Common myeloid progenitor, CD34-positive (primary cell): ENCODE measurements at regions not wholly inside any gene's neighbourhood (a gene's known extent, or its start where the extent isn't known, plus 50 kb on each side); places are given as distances from the start of the nearest gene placed in this dataset.

ENCODE experiments used
- CTCF ChIA-PET: fragments of 350-600 bp; sonication (Branson Sonifier 250); formaldehyde crosslinking; loops from one replicate; lab custom pipeline; 2021; ENCODE audit warnings: antibody characterized with exemption; lab: Charles Lee
- POLR2A ChIA-PET: fragments of 350-600 bp; sonication (Branson Sonifier 250); formaldehyde crosslinking; loops from one replicate; lab custom pipeline; 2021; ENCODE audit warnings: antibody characterized with exemption; lab: Charles Lee
- DNase-seq, 3 donors: peaks; one replicate each; pipeline versions ENCODE4 v3.0.0 to v3.0.0-alpha.2; 2013
- H3K27ac ChIP-seq, 2 experiments: 1 replicate in 1 of 2; 2 replicates in 1 of 2; pipeline ENCODE4 v1.7.0; 2013; ENCODE audit warnings: inconsistent platforms in 2 of 2, low read length in 2 of 2, mild to moderate bottlenecking in 2 of 2, low read depth in 1 of 2, moderate library complexity in 1 of 2; ENCODE audit not compliant: severe bottlenecking in 2 of 2, insufficient read depth in 1 of 2, poor library complexity in 1 of 2
- H3K27me3 ChIP-seq, 5 experiments: replicated peaks in 2 of 5; 1 replicate in 3 of 5; 2 replicates in 2 of 5; pipeline versions ENCODE4 v1.6.1 to v1.7.0; 2013; ENCODE audit warnings: low read length in 4 of 5, mild to moderate bottlenecking in 2 of 5, moderate library complexity in 2 of 5, inconsistent platforms in 1 of 5; ENCODE audit not compliant: insufficient read depth in 5 of 5, control insufficient read depth in 4 of 5
- H3K36me3 ChIP-seq, 4 experiments: 1 replicate in 2 of 4; 2 replicates in 2 of 4; pipeline versions ENCODE4 v1.6.1 to v1.7.0; 2013; ENCODE audit warnings: low read length in 3 of 4, control low read depth in 1 of 4, mild to moderate bottlenecking in 1 of 4; ENCODE audit not compliant: control insufficient read depth in 4 of 4, insufficient read depth in 4 of 4
- H3K4me1 ChIP-seq, 4 experiments: 1 replicate in 3 of 4; 2 replicates in 1 of 4; pipeline versions ENCODE4 v1.6.1 to v1.7.1; 2013; ENCODE audit warnings: low read length in 3 of 4, mild to moderate bottlenecking in 3 of 4, control low read depth in 1 of 4, inconsistent platforms in 1 of 4, moderate library complexity in 1 of 4; ENCODE audit not compliant: control insufficient read depth in 4 of 4, insufficient read depth in 4 of 4; ENCODE audit errors: control extremely low read depth in 1 of 4
- H3K4me3 ChIP-seq, 7 experiments: 1 replicate in 4 of 7; 2 replicates in 3 of 7; pipeline versions ENCODE4 v1.5.1 to v1.7.0; 2013; ENCODE audit warnings: mild to moderate bottlenecking in 7 of 7, low read length in 6 of 7, moderate library complexity in 6 of 7, inconsistent platforms in 2 of 7, low read depth in 2 of 7, control low read depth in 1 of 7; ENCODE audit not compliant: insufficient read depth in 4 of 7, control insufficient read depth in 1 of 7; ENCODE audit errors: extremely low read depth in 1 of 7
- H3K9me3 ChIP-seq, 5 experiments: 1 replicate in 4 of 5; 2 replicates in 1 of 5; pipeline versions ENCODE4 v1.6.1 to v1.7.1; 2013; ENCODE audit warnings: low read length in 4 of 5, mild to moderate bottlenecking in 2 of 5, inconsistent platforms in 1 of 5, low read depth in 1 of 5, moderate library complexity in 1 of 5; ENCODE audit not compliant: control insufficient read depth in 4 of 5, insufficient read depth in 2 of 5; ENCODE audit errors: control extremely low read depth in 1 of 5
- WGBS: methylation state at CpG from one replicate; pipeline ENCODE4 v1.1.5; 2013; ENCODE audit not compliant: insufficient coverage; 5-methylcytosine and 5-hydroxymethylcytosine counted together

DNA sequence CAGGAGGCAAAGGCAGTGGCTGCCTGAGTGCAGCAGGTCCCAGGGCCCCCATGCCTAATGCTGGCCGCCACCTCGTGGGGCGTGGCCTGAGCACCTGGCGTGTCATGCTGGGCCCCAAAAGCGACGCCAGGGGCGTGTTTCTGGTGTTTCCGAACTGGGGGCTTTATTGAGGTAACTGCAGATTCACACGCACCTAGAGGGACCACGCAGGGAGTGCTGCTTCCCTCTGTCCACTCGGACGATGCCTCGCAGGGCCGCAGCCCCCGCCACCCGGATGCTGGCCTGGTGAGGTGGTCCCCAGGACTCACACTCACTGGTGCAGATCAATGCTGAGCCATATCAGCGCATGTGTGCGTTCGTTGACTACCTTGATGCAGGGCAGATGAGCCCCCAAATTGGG lies 736.2 kb downstream of the BRD1 start:
- Histone ChIP-seq H3K27ac (no peak overlapping the region), H3K4me3 (no peak overlapping the region), H3K9me3 (no peaks in the 10 kb centered on the region), H3K27me3 (peaks cover 0 to 12% (median 0%) of the 10 kb centered on the region in 5 experiments), H3K36me3 (no peaks in the 10 kb centered on the region), H3K4me1 (no peaks in the 10 kb centered on the region)
- 95% methylated on average over 19 of the region's 19 CpGs for WGBS
- ChIA-PET POLR2A (no interaction called here), CTCF (no interaction called here)
- no peak for DNase-seq

DNA sequence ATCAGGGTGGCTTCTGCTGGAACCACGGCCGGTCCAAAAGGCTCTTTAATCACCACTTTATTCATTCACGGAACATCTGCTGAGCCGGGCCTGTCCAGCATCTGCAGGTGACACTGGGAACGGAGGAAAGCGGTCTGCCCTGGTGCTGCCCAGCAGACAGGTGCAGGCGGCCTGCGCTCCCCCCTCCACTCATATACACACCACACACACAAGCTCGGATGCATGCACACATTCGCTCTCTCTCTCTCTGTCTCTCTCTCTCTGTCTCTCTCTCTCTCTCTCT lies 736.9 kb downstream of the BRD1 start:
- WGBS, result 80% methylated on average over 5 of the region's 10 CpGs
- H3K27me3 ChIP-seq, result peaks cover 0 to 17% (median 0%) of the 10 kb centered on the region in 5 experiments
- no peaks in the 10 kb centered on the region for H3K4me1 ChIP-seq
- CTCF ChIA-PET, result no interaction called here
- H3K4me3 ChIP-seq, result no peak overlapping the region
- no peaks in the 10 kb centered on the region for H3K36me3 ChIP-seq
- no peak overlapping the region for H3K27ac ChIP-seq
- no peaks in the 10 kb centered on the region for H3K9me3 ChIP-seq
- no peak for DNase-seq
- POLR2A ChIA-PET, result no interaction called here

DNA sequence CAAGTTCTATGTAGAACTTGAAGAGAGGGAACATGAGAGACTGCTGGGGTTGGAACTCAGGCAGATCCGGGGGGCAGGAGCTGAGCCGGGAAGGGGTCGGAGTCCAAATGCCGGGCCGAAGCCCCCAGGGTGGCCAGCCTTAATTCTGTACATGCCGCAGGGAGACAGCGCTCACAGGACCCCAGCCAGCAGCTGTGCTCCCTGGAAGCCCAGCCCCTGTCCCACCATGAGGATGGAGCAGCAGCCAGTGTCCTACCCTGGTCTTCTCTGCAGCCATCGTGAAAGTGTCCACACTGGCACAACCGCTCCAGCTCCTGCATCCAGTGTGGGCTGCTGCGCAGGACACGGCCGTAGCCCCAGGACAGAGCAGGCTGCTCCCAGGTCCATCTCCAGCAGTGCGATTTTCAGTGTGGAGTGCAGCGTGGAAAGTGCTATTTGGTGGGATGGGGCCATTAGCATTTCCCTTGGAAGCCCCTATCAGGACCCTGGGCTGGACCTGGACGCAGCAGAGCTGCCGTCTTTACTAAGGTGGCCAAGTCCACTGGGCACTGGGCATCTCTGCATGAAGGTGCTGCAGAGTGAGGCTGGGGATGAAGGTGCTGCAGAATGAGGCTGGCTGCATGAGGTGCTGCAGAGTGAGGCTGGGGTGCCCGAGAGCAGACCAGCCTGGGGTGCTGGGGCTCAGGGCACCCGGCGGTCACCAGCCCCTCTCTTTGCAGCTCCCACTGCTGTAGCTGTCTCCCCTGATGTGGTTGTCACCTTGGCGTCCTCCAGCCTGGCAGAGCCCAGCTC lies 737.4 kb downstream of the BRD1 start:
- Histone ChIP-seq H3K36me3 (no peaks in the 10 kb centered on the region), H3K4me3 (no peak overlapping the region), H3K9me3 (no peaks in the 10 kb centered on the region), H3K27me3 (peaks cover 0 to 20% (median 0%) of the 10 kb centered on the region in 5 experiments), H3K27ac (no peak overlapping the region), H3K4me1 (no peaks in the 10 kb centered on the region)
- 98% methylated on average over 17 of the region's 20 CpGs for WGBS
- no peak for DNase-seq
- POLR2A ChIA-PET, result no interaction called here
- CTCF ChIA-PET, result no interaction called here

DNA sequence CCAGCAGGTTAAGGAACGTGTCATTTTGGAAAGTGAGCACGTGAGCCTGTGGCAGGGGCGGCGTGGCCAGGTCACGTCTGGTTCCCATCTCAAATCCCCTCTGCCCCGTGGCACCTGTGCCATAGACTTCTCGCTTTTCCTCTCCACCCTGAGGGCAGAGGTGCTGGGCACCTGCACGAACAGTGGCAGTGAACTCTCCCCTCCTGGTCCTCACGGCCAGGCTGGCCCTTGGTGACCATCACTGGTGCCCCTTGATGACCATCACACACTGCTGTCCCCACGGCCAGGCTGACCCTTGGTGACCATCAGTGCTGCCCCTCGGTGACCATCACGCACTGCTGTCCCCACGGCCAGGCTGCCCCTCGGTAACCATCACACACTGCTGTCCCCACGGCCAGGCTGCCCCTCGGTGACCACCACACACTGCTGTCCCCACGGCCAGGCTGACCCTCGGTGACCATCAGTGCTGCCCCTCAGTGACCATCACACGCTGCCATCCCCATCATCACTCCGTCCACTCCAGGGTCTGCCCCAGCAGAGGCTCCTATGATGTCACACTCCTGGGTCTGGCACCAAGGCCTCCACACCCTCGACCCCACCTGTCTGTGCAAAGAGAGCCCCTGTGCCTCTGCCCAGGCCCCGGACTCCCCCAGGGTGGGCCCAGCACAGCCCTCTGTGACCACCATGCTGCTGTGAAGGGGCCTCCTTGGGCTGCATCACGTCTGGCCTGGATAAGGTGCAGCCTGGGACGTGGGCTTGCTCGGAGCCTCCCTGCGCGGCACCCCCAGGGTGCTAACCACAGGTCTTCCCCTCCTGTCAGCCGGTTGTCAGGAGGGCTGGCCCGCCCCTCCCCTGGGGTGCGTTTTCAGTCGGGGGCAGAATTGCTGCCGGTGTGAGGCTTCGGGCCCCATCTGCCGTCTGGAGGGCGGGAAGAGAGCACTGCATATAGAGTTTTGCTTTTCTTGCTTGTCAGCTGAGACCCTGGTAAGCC lies 738.6 kb downstream of the BRD1 start:
- no peak for DNase-seq
- Histone ChIP-seq H3K4me3 (no peak overlapping the region), H3K27me3 (peaks cover 0 to 24% (median 0%) of the 10 kb centered on the region in 5 experiments), H3K9me3 (no peaks in the 10 kb centered on the region), H3K36me3 (no peaks in the 10 kb centered on the region), H3K4me1 (no peaks in the 10 kb centered on the region), H3K27ac (no peak overlapping the region)
- 80% methylated on average over 34 of the region's 35 CpGs for WGBS
- CTCF ChIA-PET, result no interaction called here
- POLR2A ChIA-PET, result no interaction called here

DNA sequence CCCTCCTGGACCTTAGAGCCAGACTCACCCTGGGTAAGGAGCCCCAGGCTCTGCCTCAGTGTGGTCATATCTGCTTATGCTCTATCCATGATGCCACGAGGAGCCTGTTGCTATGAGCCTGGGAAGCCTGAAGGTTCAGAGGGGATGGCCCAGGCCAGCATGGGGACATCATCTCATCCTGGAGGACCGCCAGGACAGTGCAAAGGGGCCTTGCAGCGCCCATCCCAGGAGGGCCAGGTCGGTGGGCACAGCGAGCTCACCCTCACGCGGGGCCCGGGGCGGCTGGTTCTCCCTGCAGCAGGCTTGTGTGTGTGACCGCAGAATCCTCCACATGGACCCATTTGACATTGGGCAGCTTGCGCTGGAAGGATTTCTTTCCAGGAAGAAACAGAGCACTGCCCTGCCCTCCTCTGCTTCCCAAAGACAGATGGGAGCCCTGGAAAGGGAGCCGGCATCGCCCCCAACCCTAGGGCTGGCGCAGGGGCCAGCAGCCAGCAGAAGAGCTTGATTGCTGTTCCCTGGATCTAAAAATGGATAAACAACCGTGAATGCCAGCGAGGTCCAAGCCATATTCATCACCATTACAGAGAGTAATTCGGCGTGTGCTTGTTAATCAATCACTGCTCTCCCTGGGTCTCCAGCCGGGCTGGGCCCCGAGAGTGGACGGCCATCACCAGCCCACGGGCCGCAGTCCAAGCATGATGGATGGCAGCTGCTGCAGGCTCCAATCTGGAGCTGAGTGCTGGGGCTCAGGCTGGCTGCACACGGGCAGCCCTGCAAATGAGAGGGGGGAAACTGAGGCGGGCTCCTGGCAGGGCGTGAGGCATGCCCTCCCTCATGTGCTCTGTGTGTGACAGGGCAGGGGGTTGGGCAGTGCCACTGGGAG lies 739.7 kb downstream of the BRD1 start:
- Histone ChIP-seq H3K4me3 (no peak overlapping the region), H3K27ac (no peak overlapping the region), H3K9me3 (no peaks in the 10 kb centered on the region), H3K4me1 (no peaks in the 10 kb centered on the region), H3K36me3 (no peaks in the 10 kb centered on the region), H3K27me3 (peaks cover 0 to 24% (median 0%) of the 10 kb centered on the region in 5 experiments)
- CTCF ChIA-PET, result no interaction called here
- 91% methylated on average over 24 of the region's 26 CpGs for WGBS
- POLR2A ChIA-PET, result no interaction called here
- no peak for DNase-seq

DNA sequence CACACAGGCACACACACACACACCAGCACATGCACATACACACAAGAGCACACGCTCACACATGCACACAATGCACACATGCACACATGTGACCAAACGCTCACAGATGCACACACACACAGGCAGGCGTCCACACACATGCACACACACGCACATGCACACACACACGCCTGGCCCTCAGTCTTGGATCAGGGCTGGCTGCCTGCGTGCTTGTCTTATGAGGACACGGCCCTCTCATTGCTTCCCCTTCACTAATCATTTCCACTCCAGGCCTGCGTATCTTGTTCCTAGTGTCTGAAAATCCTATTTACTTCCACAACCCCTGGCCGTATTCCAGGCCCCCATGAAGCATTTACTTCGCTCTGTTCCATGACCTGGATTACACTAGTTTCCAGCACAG lies 740.5 kb downstream of the BRD1 start:
- ChIA-PET POLR2A (no interaction called here), CTCF (no interaction called here)
- DNase-seq, result no peak
- H3K27ac ChIP-seq, result no peak overlapping the region
- H3K9me3 ChIP-seq, result no peaks in the 10 kb centered on the region
- no peak overlapping the region for H3K4me3 ChIP-seq
- 74% methylated on average over 9 of the region's 10 CpGs for WGBS
- H3K27me3 ChIP-seq, result peaks cover 0 to 24% (median 0%) of the 10 kb centered on the region in 5 experiments
- no peaks in the 10 kb centered on the region for H3K36me3 ChIP-seq
- no peaks in the 10 kb centered on the region for H3K4me1 ChIP-seq
